HCT116 (cell line): ENCODE measurements at regions not wholly inside any gene's neighbourhood (a gene's known extent, or its start where the extent isn't known, plus 50 kb on each side); places are given as distances from the start of the nearest gene placed in this dataset.

ENCODE experiments used
- ATAC-seq: fragments of 200-7000 bp; cut with Tn5 transposase; 2 replicates; pipeline ENCODE4 v1.9.1; 2020; ENCODE audit warnings: mild to moderate bottlenecking, moderate library complexity
- BruUV-seq: library from RNA; stranded (reverse); fragments of 400-500 nt; replicated peaks from 2 replicates; lab custom pipeline; 2021; lab: Mats Ljungman, UMichigan
- CTCF ChIA-PET: fragments of 300-600 bp; sonication (Branson Sonifier 250); formaldehyde crosslinking; loops from one replicate; lab custom pipeline; 2021; ENCODE audit warnings: antibody characterized with exemption; lab: Charles Lee
- POLR2A ChIA-PET: fragments of 300-600, 350-600 bp; sonication (Branson Sonifier 250); formaldehyde crosslinking; loops from one replicate; lab custom pipeline; 2021; ENCODE audit warnings: antibody characterized with exemption; lab: Charles Lee
- RAD21 ChIA-PET, 2 experiments: fragments of 300-600 bp; sonication (Branson Sonifier 250); formaldehyde crosslinking; loops; one replicate each; lab custom pipeline; 2023; ENCODE audit warnings: low total read pairs in 2 of 2; ENCODE audit not compliant: uncharacterized antibody in 2 of 2, unreplicated experiment in 2 of 2, low non-redundant PET in 1 of 2; lab: Charles Lee
- DNase-seq: peaks from one replicate; pipeline ENCODE4 v3.0.0-alpha.2; 2010; ENCODE audit warnings: low read depth, low spot score
- H2AFZ ChIP-seq: fragments of 200-600 bp; shearing (Covaris generic), sonication (generic); 2 replicates; pipeline ENCODE4 v1.6.1; 2017; ENCODE audit warnings: low read depth, mixed run types, mixed read lengths, antibody characterized with exemption, low read length; ENCODE audit not compliant: poor library complexity, severe bottlenecking
- H3K27ac ChIP-seq: 2 replicates; pipeline ENCODE4 v1.5.1; 2012; ENCODE audit warnings: low read depth, low read length
- H3K27me3 ChIP-seq: fragments of 200-600 bp; sonication (generic); 2 replicates; pipeline ENCODE4 v1.6.1; 2016; ENCODE audit warnings: mixed run types, low read length, mixed read lengths; ENCODE audit not compliant: insufficient read depth
- H3K36me3 ChIP-seq, 2 experiments: fragments of 200-500 bp in 1 of 2; fragments of 200-600 bp in 1 of 2; sonication (Bioruptor generic) in 1 of 2; sonication (generic) in 1 of 2; 2 replicates each; pipeline versions ENCODE4 v1.5.1 to v1.6.1; 2014 to 2016; ENCODE audit warnings: low read length in 2 of 2, inconsistent platforms in 1 of 2, mixed read lengths in 1 of 2, mixed run types in 1 of 2; ENCODE audit not compliant: insufficient read depth in 2 of 2, control insufficient read depth in 1 of 2
- H3K4me1 ChIP-seq, 2 experiments: fragments of 200-600 bp in 1 of 2; sonication (generic) in 1 of 2; 2 replicates each; pipeline versions ENCODE4 v1.5.1 to v1.6.1; 2012 to 2017; ENCODE audit warnings: low read length in 2 of 2, inconsistent platforms in 1 of 2, mild to moderate bottlenecking in 1 of 2, mixed read lengths in 1 of 2, mixed run types in 1 of 2, moderate library complexity in 1 of 2; ENCODE audit not compliant: insufficient read depth in 2 of 2, control insufficient read depth in 1 of 2
- H3K4me2 ChIP-seq: fragments of 200-600 bp; sonication (generic); 2 replicates; pipeline ENCODE4 v1.6.1; 2017; ENCODE audit warnings: mixed run types, low read length, mixed read lengths
- H3K4me3 ChIP-seq, 2 experiments: fragments of 200-600 bp in 1 of 2; sonication (generic) in 1 of 2; replicated peaks in 1 of 2; 2 replicates each; pipeline ENCODE4 v1.5.1; 2011 to 2016; ENCODE audit warnings: low read length in 2 of 2, control low read depth in 1 of 2, low read depth in 1 of 2, mild to moderate bottlenecking in 1 of 2, mixed read lengths in 1 of 2, mixed run types in 1 of 2
- H3K79me2 ChIP-seq: fragments of 200-600 bp; sonication (generic); 2 replicates; pipeline ENCODE4 v1.6.1; 2017; ENCODE audit warnings: mild to moderate bottlenecking, mixed run types, low read length, moderate library complexity, mixed read lengths; ENCODE audit not compliant: insufficient read depth
- H3K9ac ChIP-seq: fragments of 200-600 bp; sonication (generic); 2 replicates; pipeline ENCODE4 v1.6.1; 2016; ENCODE audit warnings: low read length, mixed read lengths
- H3K9me2 ChIP-seq: fragments of 200-600 bp; sonication (generic), shearing (Covaris generic); 2 replicates; pipeline ENCODE4 v1.6.1; 2017; ENCODE audit warnings: mixed run types, mild to moderate bottlenecking, moderate library complexity; ENCODE audit not compliant: insufficient read depth
- H3K9me3 ChIP-seq, 2 experiments: fragments of 200-500 bp in 1 of 2; fragments of 200-600 bp in 1 of 2; sonication (Bioruptor generic) in 1 of 2; sonication (generic) in 1 of 2; 2 replicates each; pipeline ENCODE4 v1.6.1; 2014 to 2017; ENCODE audit warnings: low read length in 2 of 2, mixed read lengths in 2 of 2, inconsistent platforms in 1 of 2, low read depth in 1 of 2, mild to moderate bottlenecking in 1 of 2, mixed run types in 1 of 2, moderate library complexity in 1 of 2; ENCODE audit not compliant: control insufficient read depth in 1 of 2, insufficient read depth in 1 of 2
- H4K20me1 ChIP-seq: fragments of 200-600 bp; sonication (generic), shearing (Covaris generic); 2 replicates; pipeline ENCODE4 v1.6.1; 2017; ENCODE audit warnings: mixed run types, mild to moderate bottlenecking, moderate library complexity; ENCODE audit not compliant: insufficient read depth
- EGR1 ChIP-seq: IDR thresholded peaks from 2 replicates; pipeline ENCODE4 v1.6.1; 2012; ENCODE audit warnings: low read depth
- JUND ChIP-seq: IDR thresholded peaks from 2 replicates; pipeline ENCODE4 v1.6.1; 2012
- MAX ChIP-seq: IDR thresholded peaks from 2 replicates; pipeline ENCODE4 v1.6.1; 2012
- POLR2A ChIP-seq: IDR thresholded peaks from 2 replicates; pipeline ENCODE4 v1.7.0; 2011; ENCODE audit warnings: borderline replicate concordance; ENCODE audit not compliant: insufficient read depth, insufficient read length; ENCODE audit errors: extremely low read depth
- POLR2AphosphoS5 ChIP-seq: IDR thresholded peaks from 2 replicates; pipeline ENCODE4 v1.6.1; 2011; ENCODE audit warnings: mild to moderate bottlenecking, low read depth, low read length, moderate library complexity
- RAD21 ChIP-seq: IDR thresholded peaks from 2 replicates; pipeline ENCODE4 v1.6.1; 2012; ENCODE audit warnings: low read depth, mild to moderate bottlenecking
- SIN3A ChIP-seq: IDR thresholded peaks from 2 replicates; pipeline ENCODE4 v1.6.1; 2012; ENCODE audit warnings: low read depth
- TCF7L2 ChIP-seq: IDR thresholded peaks from 2 replicates; pipeline ENCODE4 v1.7.0; 2011; ENCODE audit warnings: borderline replicate concordance, inconsistent platforms; ENCODE audit not compliant: insufficient read depth, insufficient read length; ENCODE audit errors: extremely low read depth
- YY1 ChIP-seq: IDR thresholded peaks from 2 replicates; pipeline ENCODE4 v1.6.1; 2011; ENCODE audit warnings: low read length, low read depth, moderate library complexity, mild to moderate bottlenecking; ENCODE audit not compliant: insufficient replicate concordance; ENCODE audit errors: extremely low read depth
- ZBTB33 ChIP-seq: IDR thresholded peaks from 2 replicates; pipeline ENCODE4 v1.6.1; 2011; ENCODE audit warnings: mild to moderate bottlenecking, low read length, moderate library complexity; ENCODE audit not compliant: insufficient replicate concordance; ENCODE audit errors: extremely low read depth
- ZFX ChIP-seq: fragments of 450-650 bp; IDR thresholded peaks from 2 replicates; pipeline ENCODE4 v1.6.1; 2017
- intact Hi-C: fragments of 100-400 bp; cut with micrococcal nuclease; formaldehyde crosslinking; loops from 2 replicates; pipeline ENCODE4 v1.10.0; 2022
- TF ChIP-seq, protein P1 (sequence below), 3 experiments: fragments of 200-600 bp in 1 of 3; sonication (generic) in 1 of 3; IDR thresholded peaks in 2 of 3; conservative IDR thresholded peaks in 1 of 3; 2 replicates each; pipeline ENCODE4 v1.5.1; 2012 to 2017; ENCODE audit warnings: low read depth in 2 of 3, low read length in 2 of 3, antibody characterized with exemption in 1 of 3, borderline replicate concordance in 1 of 3, control low read depth in 1 of 3, mild to moderate bottlenecking in 1 of 3, mixed read lengths in 1 of 3, mixed run types in 1 of 3, moderate library complexity in 1 of 3; ENCODE audit not compliant: insufficient read depth in 1 of 3

- Histone ChIP-seq H3K27me3 (no peaks in the 10 kb centered on the region), H3K36me3 (no peaks in the 10 kb centered on the region), H3K9me3 (no peaks in the 10 kb centered on the region), H3K4me1 (no peaks in the 10 kb centered on the region), H3K27ac (no peak overlapping the region), H4K20me1 (no peaks in the 10 kb centered on the region), H3K9me2 (no peaks in the 10 kb centered on the region), H3K4me3 (no peak overlapping the region)
- ChIA-PET POLR2A (no interaction called here), RAD21 (no interaction called here)
- ATAC-seq, result no peak
- BruUV-seq, result no TSS peak
- intact Hi-C loops, result no loop called here
- no peak for DNase-seq
- TF ChIP-seq RAD21 (no peak), TCF7L2 (no peak), JUND (no peak), SIN3A (no peak), POLR2AphosphoS5 (no peak), YY1 (no peak), POLR2A (no peak), EGR1 (no peak), ZFX (no peak), ZBTB33 (no peak), MAX (no peak)
- TF ChIP-seq, protein P1, sequence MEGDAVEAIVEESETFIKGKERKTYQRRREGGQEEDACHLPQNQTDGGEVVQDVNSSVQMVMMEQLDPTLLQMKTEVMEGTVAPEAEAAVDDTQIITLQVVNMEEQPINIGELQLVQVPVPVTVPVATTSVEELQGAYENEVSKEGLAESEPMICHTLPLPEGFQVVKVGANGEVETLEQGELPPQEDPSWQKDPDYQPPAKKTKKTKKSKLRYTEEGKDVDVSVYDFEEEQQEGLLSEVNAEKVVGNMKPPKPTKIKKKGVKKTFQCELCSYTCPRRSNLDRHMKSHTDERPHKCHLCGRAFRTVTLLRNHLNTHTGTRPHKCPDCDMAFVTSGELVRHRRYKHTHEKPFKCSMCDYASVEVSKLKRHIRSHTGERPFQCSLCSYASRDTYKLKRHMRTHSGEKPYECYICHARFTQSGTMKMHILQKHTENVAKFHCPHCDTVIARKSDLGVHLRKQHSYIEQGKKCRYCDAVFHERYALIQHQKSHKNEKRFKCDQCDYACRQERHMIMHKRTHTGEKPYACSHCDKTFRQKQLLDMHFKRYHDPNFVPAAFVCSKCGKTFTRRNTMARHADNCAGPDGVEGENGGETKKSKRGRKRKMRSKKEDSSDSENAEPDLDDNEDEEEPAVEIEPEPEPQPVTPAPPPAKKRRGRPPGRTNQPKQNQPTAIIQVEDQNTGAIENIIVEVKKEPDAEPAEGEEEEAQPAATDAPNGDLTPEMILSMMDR (IDR thresholded peaks at IDR 0.05 in 2 of 3, conservative IDR thresholded peaks at IDR 0.05 in 1 of 3; ENCODE audit: borderline replicate concordance in 1 of 3, insufficient read depth in 1 of 3, low read depth in 2 of 3, low read length in 2 of 3), result no peak
- TF ChIP-seq, all 23 proteins: peak for 0
- H3K9ac ChIP-seq, result no peak overlapping the region
- H2AFZ ChIP-seq, result no peak overlapping the region
- H3K4me2 ChIP-seq, result no peak overlapping the region
- no peaks in the 10 kb centered on the region; the same call in 1 of the 2 replicates for H3K79me2 ChIP-seq
- CTCF ChIA-PET, result no interaction called here
Measured at GRCh38 chr14:53780051-53780555, 176.5 kb downstream of the BMP4 start.
